ENCODE measurements at regions not wholly inside any gene's neighbourhood (a gene's known extent, or its start where the extent isn't known, plus 50 kb on each side); places are given as distances from the start of the nearest gene placed in this dataset.
"Not testable (repeated sequence)": the region's sequence is repeated elsewhere in the genome, so short reads cannot be mapped to it uniquely, and the experiment has no call there.

GRCh38 chr3:159886050-159886449 lies 102.6 kb upstream of the IL12A start:
- no peak for DNase-seq (ENCODE audit: low read depth in 2 of 2)

DNA sequence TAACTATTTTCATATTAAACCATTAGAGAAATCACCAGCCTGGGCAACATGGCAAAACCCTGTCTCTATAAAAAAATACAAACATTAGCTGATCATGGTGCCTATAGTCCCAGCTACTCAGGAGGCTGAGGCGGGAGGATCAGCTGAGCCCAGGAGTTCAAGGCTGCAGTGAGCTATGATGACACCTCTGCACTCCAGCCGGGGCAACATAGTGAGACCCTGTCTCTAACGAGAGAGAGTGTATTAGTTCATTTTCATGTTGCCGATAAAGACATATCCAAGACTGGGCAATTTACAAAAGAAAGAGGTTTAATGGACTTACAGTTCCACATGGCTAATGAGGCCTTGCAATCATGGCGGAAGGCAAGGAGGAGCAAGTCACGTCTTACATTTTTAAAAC lies 102.1 kb upstream of the IL12A start:
- DNase-seq (ENCODE audit: low read depth in 2 of 2), result not testable (repeated sequence)

GRCh38 chr3:159887168-159887567 lies 101.5 kb upstream of the IL12A start:
- DNase-seq (ENCODE audit: low read depth in 2 of 2), result no peak

DNA sequence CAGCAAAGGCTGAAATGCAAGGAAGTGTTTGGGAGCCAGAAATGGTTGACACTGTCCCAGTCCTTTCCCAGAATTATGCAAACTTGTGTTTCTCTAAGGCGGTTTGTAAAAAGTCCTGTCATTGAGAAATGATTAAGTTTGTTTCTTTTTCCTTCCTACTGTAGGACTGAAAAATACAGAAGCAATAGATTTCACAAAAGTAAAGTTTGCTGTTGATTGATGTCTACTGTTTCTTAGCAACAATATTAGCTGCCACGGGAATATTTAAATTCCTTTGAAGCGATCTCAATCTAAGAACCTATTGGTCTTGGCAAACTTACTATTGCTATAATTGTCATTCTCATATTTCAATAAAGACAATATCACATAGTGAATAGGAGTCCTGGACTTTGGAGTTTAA lies 100.7 kb upstream of the IL12A start:
- no peak for DNase-seq (ENCODE audit: low read depth in 2 of 2)

DNA sequence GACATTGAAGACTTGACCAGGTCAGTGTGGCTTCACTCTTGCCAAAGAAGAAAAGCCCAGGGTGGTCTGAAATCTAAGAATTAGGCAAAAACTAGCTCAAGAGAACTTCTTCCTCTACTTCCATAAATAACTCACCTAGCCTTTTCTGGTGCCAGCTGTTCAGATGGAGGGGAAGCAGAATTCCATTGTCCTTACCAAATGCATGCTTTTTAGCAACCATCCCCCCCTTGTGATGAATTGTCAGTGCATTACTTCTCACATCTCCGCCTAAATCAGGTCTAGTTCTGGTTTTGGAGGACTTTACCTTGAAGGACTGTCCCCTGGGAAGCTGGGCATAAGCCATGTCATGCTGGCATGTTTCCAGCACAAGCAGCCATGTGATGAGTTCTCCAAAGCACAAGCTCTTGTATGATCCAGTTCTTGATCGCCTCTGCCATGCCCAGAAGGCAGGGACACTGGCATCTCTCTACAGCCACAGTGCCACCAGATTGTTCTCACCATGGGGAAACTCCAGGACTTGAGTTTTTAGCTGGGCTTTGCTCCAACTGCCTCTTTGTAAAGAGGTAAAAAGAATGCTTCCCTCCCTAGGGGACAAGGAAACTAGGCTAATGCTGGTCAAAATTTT lies 96.4 kb upstream of the IL12A start:
- DNase-seq (ENCODE audit: low read depth in 2 of 2), result no peak

GRCh38 chr3:159892801-159893200 lies 95.8 kb upstream of the IL12A start:
- no peak for DNase-seq (ENCODE audit: low read depth in 2 of 2)

GRCh38 chr3:159894386-159894785 lies 94.2 kb upstream of the IL12A start:
- DNase-seq (ENCODE audit: low read depth in 2 of 2), result no peak

- DNase-seq (ENCODE audit: low read depth in 2 of 2), result no peak
These were observed 93.2 kb upstream of the IL12A start for GRCh38 chr3:159895430-159895829.

GRCh38 chr3:159896543-159896942 lies 92.1 kb upstream of the IL12A start:
- DNase-seq (ENCODE audit: low read depth in 2 of 2), result no peak

DNA sequence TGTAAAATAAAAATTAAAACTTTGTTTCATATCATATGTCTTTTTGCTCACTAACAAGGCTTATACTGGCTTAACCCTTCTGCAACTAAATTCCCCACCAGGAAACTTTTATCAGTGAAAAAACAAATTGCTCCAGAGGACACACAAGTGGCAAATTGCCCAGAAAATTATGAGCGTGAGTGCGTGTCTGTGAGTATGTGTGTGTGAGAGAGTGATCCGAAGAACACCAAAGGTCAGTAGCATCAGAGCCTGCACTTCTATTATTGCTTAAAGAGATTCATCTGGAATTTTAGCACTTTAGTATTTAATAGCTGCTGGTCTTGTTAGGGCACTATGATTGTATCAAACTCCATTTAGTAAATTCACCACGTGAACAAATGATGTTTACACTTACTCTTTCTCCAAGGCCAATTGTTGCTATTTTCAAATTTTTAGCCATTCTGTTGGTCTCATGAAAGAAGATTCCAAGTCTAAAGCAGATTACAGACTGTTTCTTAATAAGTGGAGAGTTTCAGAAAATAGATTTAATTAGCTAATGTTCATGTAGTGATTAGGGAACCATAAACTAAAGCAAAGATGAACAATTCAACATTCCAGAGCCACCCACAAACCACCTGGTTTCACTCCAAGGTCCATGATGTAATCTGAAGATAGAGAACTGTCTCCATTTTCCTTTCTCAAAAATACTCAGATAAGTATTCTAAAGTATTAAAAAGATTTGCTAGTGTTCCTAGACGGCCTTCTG lies 91.1 kb upstream of the IL12A start:
- peak; percentile 23 to 47 for DNase-seq (ENCODE audit: low read depth in 2 of 2)

- DNase-seq (ENCODE audit: low read depth in 2 of 2), result no peak
These were observed 90.5 kb upstream of the IL12A start for GRCh38 chr3:159898147-159898546.

GRCh38 chr3:159899166-159899565 lies 89.5 kb upstream of the IL12A start:
- DNase-seq (ENCODE audit: low read depth in 2 of 2), result no peak

GRCh38 chr3:159902546-159903314 lies 85.9 kb upstream of the IL12A start:
- DNase-seq (ENCODE audit: low read depth in 2 of 2), result no peak

DNA sequence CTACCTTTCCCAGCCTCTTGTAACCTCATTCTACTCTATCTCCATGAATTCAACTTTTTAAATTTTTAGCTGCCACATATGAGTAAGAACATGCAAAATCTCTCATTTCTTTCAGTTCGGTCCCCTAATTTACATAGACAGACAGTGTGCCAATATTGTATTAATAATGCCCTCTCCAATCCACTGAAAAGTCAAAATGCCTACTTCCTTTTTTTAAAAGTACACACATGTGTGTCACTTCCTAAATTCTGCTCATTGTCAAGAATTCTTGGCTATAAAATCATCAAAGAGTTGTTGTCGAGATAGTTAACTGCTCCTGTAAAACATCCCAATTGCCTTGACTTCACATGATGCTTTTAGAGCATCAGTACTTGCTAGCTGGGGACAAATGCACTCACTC lies 84.2 kb upstream of the IL12A start:
- DNase-seq (ENCODE audit: low read depth in 2 of 2), result no peak

- DNase-seq (ENCODE audit: low read depth in 2 of 2), result no peak
These were observed 83.7 kb upstream of the IL12A start for GRCh38 chr3:159904911-159905310.

- no peak for DNase-seq (ENCODE audit: low read depth in 2 of 2)
These were observed 80.8 kb upstream of the IL12A start for GRCh38 chr3:159907828-159908227.

DNA sequence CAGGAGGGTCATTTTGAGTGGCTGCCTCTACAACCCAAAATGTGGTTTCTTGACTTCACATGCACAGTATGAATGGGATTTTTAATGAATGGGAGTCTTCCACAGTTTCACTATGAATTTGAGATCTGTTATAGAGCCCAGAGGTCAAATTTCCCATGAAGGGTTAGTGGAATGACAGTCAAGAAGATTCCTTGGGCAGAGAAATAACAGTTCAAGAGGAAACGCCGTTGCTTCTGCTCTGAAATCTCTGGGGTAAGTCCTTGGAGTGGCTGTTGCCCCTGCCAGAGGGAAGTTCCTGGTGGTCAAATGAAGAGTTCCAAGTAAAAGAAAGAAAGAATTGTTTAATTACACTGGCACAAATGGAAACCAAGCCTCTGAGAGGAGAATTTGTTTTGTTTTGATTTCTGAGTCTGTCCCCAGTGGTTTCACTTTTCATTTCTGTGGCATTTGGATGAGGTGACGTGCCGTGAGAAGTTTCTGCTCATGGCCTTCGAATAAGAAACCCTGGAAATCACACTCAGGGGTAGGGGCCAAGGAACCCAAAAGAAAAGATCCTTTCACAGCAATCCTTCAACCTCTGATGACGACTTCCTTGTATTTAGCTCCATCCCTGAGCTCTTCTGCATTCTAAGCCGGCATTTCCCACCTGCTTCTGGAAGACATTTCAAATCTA lies 77.5 kb upstream of the IL12A start:
- no peak for DNase-seq (ENCODE audit: low read depth in 2 of 2)

DNA sequence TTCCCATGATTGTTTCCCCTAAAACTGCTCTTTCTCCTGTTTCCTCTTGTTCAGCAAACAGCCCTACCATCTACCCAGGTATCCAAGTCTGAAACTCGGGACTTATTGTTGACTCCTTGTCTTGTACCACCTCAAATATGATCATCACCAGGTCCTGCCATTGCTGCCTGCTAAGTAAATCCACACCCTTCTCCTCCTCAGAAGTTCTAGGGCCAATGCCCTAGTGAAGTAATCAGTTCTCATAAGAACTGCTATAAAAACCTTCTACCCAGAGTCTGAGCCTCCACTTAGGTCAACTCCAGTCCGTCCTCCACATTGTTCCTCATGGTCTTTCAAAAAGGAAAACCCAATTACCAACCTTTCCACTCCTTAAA lies 77.0 kb upstream of the IL12A start:
- DNase-seq (ENCODE audit: low read depth in 2 of 2), result no peak

DNA sequence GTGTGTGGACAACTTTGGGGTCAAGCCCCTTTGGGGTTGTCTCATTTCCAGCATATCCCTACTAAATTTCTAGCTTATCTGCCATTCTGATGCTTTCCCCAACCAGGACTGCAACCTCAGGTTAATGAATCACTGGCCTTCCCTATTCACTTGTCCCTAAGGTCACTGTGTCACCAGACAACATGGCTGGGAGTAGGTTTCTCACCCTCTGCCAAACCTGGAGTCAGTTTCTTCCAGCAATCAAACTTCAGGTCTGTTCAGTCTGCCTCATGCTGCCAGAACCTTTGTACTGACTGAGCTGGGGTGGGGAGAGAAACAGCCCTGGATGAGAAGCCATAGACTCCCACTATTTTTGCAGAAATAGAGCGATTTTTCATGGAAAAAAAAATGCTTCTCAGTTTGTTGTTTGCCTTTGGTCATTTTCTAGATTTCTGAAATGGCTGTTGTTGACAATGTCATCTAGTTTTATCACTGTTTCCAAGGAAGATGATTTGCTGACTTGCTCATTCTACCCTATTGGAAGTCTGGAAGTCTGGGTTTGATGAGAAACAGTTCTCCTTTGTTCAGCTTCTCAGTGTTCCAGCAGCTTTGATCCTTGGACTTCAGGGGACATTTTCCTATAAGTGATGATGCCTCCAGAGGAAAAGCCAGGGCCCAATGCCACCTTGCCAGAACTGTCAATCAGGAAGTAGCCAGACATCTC lies 74.8 kb upstream of the IL12A start:
- no peak for DNase-seq (ENCODE audit: low read depth in 2 of 2)

GRCh38 chr3:159914426-159914825 lies 74.2 kb upstream of the IL12A start:
- DNase-seq (ENCODE audit: low read depth in 2 of 2), result no peak

GRCh38 chr3:159916052-159916451 lies 72.6 kb upstream of the IL12A start:
- DNase-seq (ENCODE audit: low read depth in 2 of 2), result no peak

DNA sequence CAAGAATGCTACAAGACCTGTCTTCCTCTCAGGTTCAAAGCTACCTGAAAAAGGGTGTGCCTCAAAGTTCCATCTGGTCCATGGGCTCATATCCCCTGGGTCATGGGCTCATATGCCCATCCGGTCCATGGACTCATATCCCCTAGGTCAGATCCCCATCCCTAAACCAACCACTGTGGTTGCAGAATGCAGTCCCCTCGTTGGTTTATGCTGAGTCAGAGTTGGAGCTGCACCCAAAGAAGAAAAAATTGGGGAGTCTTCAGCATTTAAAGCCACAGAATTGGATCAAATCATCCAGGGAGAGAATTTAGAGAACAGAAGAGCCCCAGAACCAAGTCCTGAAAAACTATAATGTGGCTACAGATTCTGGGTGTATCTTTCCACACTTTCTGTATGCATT lies 71.5 kb upstream of the IL12A start:
- no peak for DNase-seq (ENCODE audit: low read depth in 2 of 2)
